Renal pelvis (tissue), 1 donor: ENCODE measurements at regions not wholly inside any gene's neighbourhood (a gene's known extent, or its start where the extent isn't known, plus 50 kb on each side); places are given as distances from the start of the nearest gene placed in this dataset.

Experiments
- DNase-seq: peaks from one replicate; pipeline ENCODE4 v3.0.0-alpha.2; 2013

DNA sequence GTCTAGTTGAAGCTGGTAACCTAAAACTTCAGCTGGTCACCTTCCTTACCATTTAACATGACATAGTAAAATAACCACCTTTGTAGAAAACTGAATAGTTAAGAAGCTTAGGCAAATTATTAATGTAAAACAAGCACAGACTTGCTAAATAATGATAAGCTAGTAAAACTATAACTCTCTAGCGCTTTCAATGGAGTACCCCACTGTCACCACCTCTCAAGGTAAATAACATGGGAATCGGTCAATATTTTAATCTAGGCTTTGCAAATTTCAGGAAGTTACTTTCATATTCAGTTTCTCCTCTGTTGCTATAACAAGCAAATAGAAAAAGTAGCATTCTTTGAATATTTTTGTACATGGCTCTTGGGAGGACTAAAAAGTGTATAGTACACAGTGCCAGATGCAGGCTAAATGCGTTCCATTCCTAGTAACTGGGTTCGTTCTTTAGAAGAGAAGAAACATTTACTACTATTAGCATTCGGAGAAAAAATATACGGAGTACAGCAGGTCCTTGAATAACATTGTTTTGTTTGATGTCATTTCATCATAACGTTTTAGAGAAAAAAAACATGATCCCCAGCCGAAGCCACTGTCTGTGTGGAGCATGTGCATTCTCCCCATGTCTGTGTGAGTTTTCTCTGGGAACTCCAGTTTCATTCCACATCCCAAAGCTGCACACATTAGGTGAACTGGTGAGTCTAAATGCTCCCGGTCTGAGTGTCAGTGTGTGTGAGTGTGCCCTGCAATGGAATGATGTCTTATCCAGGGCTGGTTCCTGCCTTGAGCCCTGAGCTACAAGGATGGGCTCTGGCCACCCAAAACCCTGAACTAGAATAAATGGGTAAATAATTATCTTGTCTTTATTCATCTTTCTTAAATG is 52.5 kb downstream of the EPRS1 start:
- DNase-seq = no peak

DNA sequence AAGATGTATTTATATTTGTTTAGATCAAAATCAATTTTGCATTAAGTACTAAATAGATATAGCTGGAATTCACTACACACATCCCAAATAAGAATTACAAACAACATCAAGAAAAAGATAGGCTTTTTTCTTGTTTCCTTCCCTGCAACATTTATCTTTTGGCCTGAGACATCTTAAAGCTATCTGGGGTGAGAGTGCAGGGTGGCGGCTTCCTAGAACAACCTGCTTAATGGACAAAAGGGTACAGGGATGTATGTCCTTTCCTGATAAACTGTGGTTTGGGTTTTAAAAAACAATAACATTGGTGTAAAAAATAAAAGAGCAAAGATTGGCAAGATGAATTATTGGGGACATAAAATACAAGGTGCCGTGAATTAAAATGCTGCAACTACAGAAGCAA is 54.4 kb downstream of the EPRS1 start:
- DNase-seq = no peak

DNA sequence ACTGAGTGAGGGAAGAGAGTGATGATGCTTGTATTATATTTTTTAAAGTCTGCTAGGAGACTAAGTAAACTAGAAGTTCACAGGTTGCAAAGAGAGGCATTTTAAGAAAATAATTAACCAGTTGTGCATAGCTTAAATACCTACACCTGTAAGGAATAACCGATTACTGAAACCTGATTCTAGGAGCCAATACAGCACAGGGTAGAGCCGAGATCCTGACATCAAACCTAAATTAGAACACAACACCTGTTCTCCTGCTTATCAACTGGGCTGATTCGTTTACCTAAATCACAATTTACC is 54.8 kb downstream of the EPRS1 start:
- DNase-seq = peak; percentile 4

DNA sequence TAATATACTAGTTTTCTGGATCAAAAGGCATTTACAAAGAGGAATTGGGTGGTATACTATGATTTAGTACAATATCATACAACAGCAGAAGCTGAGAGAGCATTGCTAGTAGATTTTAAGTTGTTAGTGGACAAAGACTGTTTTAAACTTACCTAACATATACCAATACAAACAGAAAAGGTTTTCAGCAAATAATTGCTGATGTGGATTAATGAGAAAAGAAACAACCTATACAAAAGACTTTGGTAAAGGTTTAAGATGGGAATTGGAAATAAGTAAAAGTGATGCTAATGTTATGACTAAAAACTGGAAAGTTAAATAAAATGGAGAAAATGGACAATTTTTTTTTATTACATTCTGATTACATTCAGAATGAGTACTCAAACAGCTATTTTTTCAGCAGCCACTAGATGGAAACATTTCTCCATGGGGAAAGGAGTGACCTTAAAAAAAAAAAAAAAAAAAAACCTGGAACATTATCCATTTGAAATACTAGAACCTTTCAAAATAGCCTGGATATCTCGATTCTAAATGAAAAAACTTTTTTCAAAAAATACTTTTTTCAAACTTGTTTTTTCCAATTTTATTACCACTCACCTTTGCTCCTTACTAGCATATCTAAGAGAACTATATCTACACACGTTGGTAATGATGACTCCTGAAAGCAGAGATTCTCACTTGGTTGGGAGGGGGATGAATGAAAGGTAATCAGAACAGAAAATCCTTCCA is 55.4 kb downstream of the EPRS1 start:
- peak; percentile 33 for DNase-seq

DNA sequence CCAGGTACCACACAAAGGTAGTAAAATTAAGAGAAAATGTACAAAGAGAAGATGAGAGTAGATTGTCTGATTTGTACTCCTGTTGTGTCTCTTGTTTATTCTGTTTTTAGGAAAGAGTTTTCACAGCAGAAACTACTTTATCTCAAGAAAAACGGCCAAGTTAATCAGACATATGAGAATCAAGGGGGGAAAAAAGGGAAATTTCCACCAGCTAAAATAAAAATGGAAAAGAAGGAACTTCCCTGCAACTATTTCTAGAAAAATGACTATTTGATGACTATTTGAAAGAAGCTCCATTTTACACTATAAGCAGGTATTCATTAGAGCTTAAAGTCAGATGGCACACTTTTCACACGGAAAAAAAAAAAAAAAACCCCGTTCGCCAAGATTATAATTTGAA is 56.5 kb downstream of the EPRS1 start:
- DNase-seq = no peak

DNA sequence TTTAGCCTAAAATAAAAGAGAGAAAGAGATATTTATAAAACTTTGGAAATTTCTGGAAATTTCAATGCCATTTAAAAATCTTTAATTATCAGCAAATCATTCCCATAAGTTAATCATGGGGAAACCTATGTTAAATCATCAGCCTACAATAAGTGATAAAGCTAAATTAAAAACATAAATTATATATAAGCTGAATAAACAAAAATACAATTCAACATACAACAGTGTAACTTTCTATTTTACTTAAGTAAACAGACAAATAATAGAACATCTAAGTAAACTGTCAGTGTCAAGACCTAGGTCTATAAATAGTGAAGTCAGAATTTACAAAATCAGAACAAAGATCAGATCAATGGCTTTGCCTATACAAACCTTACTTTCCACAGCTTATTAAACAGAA is 57.5 kb downstream of the EPRS1 start:
- no peak for DNase-seq

DNA sequence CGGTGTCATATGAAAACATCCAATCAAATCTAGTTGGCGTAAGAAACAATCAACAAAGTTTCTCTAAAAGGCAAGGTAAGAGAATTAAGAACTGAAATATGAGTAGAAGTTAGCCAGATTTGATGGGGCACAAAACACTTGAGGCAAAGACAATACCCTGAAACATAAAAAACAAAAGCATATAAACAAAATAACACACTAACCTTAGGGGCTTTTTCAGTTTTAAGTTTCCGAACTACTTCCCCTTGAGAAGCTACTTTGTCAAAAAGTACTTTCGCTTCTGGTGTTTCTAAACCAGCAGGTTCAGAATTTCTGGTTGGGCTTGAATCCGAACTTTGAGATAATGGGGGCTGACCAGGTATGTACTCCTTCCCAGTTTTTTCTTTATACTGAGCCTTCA is 57.9 kb downstream of the EPRS1 start:
- no peak for DNase-seq

DNA sequence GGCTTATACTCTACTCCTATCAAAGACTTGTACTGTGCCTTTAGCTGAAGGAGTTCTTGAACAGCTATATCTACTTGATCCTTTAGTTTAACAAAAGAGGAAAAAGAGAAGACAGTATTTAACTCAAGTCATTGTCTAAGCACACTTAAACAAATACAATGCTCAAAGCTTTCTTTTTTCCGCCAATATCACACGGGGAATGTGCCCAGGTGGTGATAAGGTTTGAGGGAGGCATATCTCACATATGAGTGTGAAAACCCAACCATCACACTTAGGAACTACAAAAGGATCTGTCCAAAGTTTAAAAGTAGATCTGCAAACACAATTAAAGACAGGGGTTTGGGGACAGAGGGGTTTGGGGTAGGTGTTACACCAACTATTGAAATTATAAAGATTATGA is 59.0 kb upstream of the SLC30A10 start:
- no peak for DNase-seq

DNA sequence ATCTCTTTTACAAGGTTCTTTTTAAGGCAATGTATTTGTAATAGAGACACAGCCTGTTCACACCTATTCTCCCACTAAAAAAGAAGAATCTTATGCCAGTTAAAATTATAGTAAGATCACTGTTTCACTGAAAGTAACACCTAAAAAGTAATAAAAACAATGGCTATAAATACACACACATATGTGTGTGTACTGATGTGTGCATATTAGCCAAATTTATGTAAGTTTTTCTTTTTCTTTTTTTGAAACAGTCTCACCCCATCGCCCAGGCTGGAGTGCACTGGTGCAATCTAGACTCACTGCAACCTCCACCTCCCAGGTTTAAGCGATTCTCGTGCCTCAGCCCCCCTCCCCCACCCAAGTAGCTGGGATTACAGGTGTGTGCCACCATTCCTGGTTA is 56.8 kb upstream of the SLC30A10 start:
- no peak for DNase-seq
